GM12874 (cell line): ENCODE measurements at regions not wholly inside any gene's neighbourhood (a gene's known extent, or its start where the extent isn't known, plus 50 kb on each side); places are given as distances from the start of the nearest gene placed in this dataset.

Experiments
- CTCF ChIP-seq: IDR thresholded peaks from 2 replicates; pipeline ENCODE4 v1.5.1; 2011; ENCODE audit warnings: low read depth, mild to moderate bottlenecking, control low read depth, low read length, moderate library complexity; ENCODE audit not compliant: insufficient read depth

GRCh38 chr2:228875152-228875900, 395.8 kb downstream of the PID1 start:
- no peak for TF ChIP-seq CTCF

- TF ChIP-seq CTCF, result no peak
Observed at GRCh38 chr2:228871012-228871411, 400.1 kb downstream of the PID1 start.

GRCh38 chr2:228869636-228870264, 401.3 kb downstream of the PID1 start:
- no peak for TF ChIP-seq CTCF

- no peak for TF ChIP-seq CTCF
Observed at GRCh38 chr2:228867406-228867805, 403.7 kb downstream of the PID1 start.

- TF ChIP-seq CTCF, result no peak
Observed at GRCh38 chr2:228866781-228867180, 404.3 kb downstream of the PID1 start.

- TF ChIP-seq CTCF, result no peak
Observed at GRCh38 chr2:228866044-228866443, 405.0 kb downstream of the PID1 start.

GRCh38 chr2:228864131-228864530, 407.0 kb downstream of the PID1 start:
- no peak for TF ChIP-seq CTCF
